C4-2B (cell line): ENCODE measurements at regions not wholly inside any gene's neighbourhood (a gene's known extent, or its start where the extent isn't known, plus 50 kb on each side); places are given as distances from the start of the nearest gene placed in this dataset.

ENCODE experiments used
- CTCF ChIP-seq: fragments of 450-650 bp; conservative IDR thresholded peaks from 2 replicates; pipeline ENCODE4 v1.5.1; 2017; ENCODE audit warnings: mild to moderate bottlenecking
- ZFX ChIP-seq: fragments of 450-650 bp; IDR thresholded peaks from 2 replicates; pipeline ENCODE4 v1.6.1; 2017

- TF ChIP-seq CTCF (no peak), ZFX (no peak)
These were observed 134.3 kb downstream of the ARL4A start for GRCh38 chr7:12821746-12822145.
